ENCODE measurements at regions not wholly inside any gene's neighbourhood (a gene's known extent, or its start where the extent isn't known, plus 50 kb on each side); places are given as distances from the start of the nearest gene placed in this dataset.
"Not testable (repeated sequence)": the region's sequence is repeated elsewhere in the genome, so short reads cannot be mapped to it uniquely, and the experiment has no call there.

DNA sequence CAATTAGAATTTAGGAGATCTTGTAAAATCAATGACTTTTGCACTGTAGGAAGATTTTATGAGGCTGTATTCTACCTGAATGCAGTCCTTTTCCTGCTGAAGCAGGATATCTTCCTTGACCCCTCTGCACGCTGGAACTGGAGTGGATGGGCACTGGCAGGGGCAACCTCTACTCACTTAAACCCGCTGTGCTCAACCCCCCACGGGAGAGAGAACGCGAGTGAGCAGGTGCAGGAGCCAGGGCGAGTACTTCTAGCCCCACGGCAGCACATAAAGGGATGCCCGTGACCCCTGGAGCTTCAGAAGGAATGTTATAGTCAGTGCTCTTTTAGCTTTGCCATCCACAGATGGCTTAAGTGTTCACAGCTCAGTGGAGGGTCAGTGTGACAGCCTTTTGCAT lies 1144.8 kb downstream of the EPHA7 start:
- no peak for DNase-seq (ENCODE audit: low spot score)

DNA sequence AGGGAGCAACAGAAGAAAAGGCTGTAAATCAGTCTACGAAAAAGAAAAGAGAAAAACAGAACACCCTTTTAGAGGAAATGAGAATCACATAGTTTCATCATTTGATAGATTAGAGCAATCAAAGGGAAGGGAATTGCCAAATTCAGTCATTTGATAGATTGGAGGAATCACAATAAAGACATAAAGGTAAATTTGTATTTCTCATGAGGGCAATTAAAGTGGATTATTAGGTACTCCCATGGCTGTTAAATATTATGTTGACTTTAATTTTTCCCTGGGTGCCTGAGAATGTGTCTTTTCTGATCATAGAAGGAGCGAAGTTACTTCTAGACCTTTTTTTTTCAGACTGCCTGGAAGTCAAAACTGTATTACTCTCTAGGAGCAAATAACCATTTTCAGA lies 1145.7 kb downstream of the EPHA7 start:
- DNase-seq (ENCODE audit: low spot score) = no peak

DNA sequence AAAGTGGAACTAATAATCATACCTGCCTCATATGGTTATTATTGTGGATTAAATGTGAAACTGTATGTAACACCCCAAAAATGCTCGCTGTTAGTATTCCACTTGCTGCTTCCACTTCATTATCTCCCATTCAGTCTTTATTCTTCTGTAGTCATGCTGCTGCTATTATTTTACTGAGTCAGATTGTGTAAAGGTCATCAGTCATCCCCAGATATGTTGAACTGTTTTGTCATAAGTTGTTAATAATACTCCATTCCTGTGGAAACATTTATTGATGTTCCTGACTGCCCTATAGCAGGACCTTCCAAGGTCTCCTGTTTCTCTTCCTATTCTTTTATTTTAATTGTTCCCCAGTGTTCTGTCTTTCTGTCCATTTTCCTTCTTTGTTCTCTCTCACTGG lies 1148.3 kb downstream of the EPHA7 start:
- no peak for DNase-seq (ENCODE audit: low spot score)

DNA sequence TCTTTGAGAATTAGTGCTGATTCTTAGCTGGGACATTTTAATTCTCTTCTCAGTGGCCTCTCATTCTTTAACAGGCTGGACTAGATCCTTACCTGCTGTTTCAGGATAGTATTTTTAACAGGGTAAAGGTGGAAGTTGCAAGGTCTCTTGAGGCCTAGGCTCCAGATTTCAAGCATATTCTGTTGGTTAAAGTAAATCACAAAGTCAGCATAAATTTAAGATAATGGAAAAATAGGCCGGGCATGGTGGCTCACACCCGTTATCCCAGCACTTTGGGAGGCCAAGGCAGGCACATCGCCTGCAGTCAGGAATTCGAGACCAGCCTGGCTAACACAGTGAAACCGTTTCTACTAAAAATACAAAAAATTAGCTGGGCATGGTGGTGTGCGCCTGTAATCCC lies 1149.0 kb downstream of the EPHA7 start:
- DNase-seq (ENCODE audit: low spot score) = no peak

DNA sequence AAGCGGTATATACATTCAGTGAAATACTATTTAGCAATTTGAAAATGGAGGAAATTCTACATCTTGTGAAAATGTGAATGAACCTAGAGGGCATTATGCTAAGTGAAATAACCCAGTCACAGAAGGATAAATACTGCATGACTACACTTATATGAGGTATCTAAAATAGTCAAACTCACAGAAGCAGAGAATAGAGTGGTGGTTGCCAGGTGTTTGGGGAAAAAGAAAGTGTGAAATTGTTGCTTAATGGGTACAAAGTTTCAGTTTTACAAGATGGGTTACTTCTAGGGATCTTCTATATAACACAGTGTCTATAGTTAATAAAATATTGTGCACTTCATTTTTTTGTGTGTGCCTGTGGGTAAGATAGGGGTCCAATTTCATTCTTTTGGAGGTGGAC lies 1152.0 kb downstream of the EPHA7 start:
- no peak for DNase-seq (ENCODE audit: low spot score)

DNA sequence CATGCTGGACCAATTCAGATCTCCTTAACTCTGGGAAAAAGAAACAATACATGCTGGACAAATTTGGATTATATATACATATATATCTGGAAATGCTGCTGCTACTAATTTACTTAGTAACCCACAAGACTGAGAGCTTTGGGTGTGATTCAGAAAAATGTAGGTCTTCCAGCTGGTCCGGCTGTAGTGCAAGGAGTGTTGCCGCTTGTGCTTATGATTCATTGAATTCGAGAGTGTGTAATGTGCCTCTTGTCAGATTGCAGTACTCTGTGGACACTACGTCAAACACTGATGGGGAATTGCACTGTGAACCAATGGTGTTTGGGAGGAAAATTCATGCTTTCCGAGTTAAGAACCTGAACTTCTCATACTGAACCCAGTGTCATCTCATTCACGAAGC lies 1155.5 kb downstream of the EPHA7 start:
- no peak for DNase-seq (ENCODE audit: low spot score)

DNA sequence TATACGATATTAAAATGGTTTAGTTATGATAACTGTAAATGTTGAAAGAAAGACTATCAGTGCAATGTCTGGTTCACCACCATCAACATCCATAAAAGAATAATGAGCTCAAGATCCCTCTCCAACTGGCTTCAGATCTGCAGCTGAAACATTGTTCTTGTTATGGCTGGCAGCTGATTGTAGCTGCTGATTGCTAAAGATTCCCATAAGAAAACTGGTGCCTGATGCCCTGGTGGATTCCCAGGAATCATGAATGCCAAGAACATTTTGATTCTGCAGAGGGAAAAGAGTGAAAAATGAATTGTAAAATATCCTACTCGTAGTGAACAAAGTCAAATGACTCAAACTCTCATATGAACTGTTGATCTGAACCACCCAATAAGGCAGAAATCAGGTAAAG lies 1160.2 kb downstream of the EPHA7 start:
- no peak for DNase-seq (ENCODE audit: low spot score)

DNA sequence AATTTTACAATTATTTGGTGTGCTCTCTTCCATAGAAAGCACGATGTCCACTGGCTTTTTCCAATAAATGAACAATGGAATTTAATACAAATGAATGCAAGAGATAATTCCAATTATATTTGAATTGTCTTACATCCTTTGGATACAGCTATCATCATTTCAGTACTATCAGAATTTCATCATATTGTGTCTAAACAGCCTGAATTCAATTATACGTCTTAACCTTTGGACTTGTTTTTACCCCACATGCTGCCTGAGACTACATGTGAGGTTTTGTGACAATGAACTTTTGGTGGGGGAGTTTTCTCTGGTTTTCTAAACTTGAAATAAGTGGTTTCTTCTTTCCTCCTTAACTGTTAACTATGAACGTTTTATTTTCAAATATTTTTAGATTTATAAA lies 1176.0 kb downstream of the EPHA7 start:
- no peak for DNase-seq (ENCODE audit: low spot score)

DNA sequence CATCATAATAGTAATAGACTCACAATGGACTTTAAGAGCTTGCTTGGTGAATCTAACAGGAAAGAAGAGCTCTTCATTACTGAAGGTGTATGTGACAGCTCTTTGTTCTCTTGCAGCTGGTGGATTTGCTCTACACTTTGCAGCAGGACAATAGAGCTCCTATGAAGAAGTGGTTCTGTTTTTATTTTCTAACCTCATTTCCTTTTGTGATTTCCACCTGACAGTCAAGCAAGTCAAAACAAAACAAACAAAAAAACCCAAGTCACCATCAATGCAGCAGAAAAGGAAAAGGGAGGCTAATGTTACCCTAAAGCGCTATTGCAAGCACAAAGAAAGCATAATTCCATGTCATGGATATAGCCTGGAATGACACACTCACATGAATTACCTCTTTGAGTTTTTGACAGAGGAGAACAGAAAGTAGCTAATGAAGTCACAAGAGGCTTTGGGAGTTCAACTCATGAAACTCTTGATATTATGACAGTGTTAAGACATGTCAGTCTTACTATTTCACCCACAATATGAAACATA lies 1188.1 kb downstream of the EPHA7 start:
- no peak for DNase-seq (ENCODE audit: low spot score)

DNA sequence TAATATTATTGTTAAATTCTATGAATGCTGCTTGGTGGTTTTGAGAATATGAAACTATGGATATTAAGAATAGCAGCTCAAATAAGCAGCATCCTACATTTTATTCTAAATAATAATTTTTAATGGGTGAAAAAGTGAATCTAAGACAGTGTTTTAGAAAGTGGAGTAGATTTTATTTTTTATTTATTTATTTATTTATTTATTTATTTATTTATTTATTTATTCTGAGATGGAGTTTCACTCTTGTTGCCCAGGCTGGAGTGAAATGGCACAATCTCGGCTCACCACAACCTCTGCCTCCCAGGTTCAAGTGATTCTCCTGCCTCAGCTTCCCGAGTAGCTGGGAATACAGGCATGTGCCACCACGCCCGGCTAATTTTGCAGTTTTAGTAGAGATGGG lies 1199.4 kb downstream of the EPHA7 start:
- DNase-seq (ENCODE audit: low spot score) = not testable (repeated sequence)

DNA sequence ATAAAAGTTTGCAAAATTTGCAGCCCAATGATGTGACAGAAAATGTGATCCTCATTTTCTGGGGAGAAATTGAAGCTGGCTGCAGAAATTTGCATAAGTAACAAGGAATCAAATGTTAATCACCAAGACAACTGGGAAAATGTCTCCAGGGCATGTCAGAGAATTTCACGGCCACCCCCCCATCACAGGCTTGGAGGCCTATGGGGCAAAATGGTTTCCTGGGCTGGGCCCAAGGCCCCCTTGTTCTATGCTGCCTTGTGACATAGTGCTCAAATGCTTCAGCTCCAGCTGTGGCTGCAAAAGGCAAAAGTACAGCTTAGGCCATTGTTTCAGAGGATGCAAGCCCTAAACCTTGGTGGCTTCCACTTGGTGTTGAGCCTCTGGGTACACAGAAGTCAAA lies 1202.6 kb downstream of the EPHA7 start:
- no peak for DNase-seq (ENCODE audit: low spot score)

DNA sequence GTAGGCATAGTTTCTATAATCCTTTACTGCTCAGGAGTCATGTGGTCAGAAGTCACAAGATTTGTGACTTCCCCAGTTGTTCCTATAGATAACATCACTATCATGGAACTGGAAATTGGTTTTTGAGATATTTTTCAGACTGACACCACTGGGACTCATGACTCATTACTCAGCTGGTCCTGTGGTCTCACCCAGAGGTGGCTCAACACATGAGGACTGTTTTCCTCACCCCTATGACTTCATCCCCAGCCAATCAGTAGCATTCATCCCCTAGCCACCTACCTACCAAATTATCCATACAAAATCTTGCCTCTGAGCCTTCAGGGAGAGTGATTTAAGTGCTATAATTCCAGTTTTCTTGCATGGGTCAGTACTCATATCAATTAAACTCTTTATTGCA lies 1217.7 kb downstream of the EPHA7 start:
- no peak for DNase-seq (ENCODE audit: low spot score)

DNA sequence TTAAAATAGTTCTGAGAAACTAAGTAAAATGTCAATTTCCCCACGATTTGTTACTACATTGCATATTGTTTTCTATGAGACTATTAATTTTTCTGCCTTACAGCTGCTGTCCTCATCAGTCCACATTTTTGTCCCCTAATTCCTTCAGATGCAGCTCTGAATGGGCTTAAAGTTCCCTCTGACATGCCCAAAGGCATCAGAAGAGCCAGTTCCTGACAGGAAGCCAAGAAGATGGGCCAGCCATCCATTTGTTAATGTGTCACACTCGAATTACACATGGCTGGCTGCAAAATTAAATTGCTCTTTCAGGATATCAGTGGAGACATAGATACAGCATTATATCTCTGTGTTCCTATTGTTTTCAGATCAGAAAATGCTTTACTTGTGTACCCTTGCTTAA lies 1223.0 kb downstream of the EPHA7 start:
- DNase-seq (ENCODE audit: low spot score) = no peak

DNA sequence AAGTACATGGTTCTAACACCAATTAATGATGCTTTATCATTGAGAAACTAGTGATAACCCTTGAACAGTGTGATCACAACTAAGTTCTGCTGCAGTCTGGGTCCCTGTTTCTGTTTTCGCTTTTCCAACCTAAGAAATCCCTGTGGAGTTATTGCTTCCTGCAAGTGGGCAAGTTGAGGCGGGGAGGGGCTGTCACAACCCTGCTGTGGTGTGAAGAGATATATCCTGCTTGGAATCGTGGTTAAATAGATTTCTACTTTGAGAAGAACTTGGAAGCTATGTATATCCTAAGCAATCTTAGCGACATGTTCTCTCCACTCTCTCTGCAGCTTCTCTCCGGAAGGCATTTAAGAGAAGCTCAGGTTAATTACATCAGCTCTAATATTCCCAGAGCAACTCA lies 1223.6 kb downstream of the EPHA7 start:
- no peak for DNase-seq (ENCODE audit: low spot score)

DNA sequence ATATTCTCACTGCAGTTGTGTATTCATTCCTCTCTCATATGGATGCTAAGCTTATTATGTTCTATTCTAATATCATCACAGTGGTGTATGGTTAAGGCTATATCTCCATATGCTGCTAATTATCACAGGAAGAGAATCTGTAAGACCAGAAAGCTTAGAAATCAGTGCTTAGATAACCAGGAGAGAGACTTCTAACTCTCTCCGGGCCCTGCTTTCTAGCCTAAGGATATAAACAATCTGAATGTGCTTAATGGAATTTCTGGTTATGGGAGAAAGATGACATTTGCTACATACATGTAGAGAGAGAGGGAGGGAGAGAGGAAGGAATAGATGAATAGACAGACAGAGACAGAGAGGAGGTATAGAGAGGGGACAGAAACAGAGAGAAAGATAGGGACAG lies 1231.3 kb downstream of the EPHA7 start:
- no peak for DNase-seq (ENCODE audit: low spot score)

DNA sequence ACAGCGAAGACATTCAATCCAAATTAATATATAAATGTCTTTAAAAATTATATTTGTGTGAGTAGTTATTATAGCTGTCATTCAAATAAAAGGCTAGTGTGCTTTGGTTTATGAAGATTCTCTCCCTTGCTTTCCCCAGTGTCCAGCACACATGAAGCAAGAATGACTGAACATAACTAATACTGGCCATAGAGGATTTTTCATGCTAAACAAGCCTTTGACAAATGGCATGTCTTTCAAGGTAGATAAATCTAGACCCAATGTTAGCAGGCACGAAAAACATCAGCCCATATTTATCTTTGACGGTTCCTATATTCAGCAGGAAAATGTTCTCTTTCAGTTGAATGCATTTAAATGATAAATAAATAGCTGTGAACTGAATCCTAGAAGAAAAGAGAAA lies 1234.4 kb downstream of the EPHA7 start:
- no peak for DNase-seq (ENCODE audit: low spot score)

DNA sequence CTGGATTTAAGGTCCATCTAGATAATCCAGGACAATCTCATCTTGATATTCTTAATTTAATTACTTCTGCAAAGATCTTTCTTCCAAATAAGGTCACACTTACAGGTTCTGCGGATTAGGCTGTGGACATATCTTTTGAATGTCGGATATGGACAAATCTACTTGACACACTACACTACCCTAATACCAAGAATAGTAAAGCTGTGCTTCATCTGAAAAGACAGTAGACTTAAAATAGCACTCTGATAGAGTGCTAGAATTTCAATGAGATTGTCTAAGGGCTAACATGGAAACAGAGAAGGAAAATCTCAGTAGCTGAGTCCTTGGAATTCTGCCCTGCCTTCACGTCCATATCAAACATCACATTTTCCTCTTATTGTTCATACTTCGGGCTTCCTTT lies 1238.0 kb downstream of the EPHA7 start:
- no peak for DNase-seq (ENCODE audit: low spot score)

DNA sequence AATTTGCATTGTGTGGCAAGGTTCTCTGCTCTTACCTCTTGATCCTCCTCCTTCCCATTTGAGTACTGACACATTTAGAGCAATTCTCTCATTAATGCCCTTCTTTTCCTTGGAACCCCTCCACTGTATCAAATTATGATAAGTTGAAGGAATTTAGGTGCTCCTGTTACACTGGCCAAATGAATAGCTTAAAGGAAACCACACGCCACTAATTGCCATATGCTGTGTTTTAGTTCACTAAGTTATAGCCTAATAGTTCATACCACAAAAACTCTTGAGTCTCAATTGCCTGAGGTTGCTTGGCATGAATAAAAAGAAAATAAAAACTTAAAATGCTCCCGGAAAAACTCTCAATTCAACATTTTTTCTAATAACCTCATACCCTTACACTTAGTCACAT lies 1239.3 kb downstream of the EPHA7 start:
- DNase-seq (ENCODE audit: low spot score) = no peak

DNA sequence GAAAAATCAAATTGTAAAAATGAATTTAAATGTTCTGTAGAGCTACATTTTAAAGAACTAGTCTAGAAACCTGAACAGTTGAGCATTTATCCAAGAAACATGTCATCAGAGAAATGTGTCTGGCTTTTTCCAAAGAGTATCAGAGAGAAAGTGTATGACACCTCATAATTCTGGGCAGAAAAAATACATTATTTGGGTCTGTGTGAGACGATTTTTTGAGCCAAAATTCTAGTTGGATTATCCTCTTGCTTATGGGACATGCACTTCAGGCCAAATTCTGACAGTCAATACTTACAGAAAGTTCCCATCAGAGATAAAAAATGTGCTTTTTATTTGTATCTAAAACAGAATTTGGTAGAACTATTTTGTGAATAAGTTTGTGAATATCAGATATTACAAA lies 1242.7 kb downstream of the EPHA7 start:
- DNase-seq (ENCODE audit: low spot score) = no peak

DNA sequence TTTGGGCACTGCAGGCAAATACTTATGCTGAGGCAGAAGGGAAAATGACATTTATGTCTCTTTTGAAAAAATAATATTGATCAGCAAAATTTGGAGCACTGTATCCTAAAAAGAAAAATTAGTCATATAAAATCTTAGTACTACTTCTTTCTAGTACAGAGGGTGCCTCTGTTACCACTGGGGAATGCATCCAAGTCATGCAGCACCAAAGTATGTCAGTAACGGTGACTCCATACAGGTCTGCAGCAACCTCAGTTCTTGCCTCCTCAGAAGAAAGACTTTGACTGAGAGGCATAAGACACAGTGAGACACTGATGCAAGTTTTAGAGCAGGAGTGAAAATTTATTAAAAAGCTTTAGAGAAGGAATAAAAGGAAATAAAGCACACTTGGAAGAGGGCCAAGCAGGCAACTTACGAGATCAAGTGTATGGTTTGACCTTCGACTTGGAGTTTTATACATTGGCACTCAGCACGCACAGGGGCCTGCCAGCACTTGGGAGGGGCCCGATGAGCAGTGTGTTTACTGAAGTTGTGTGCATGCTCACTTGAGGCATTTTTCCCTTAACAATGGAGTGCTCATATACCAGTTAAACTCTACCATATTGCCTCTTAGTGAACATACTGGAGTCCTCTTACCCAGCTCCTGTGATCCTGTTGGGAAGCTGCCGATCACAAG lies 1244.8 kb downstream of the EPHA7 start:
- no peak for DNase-seq (ENCODE audit: low spot score)

DNA sequence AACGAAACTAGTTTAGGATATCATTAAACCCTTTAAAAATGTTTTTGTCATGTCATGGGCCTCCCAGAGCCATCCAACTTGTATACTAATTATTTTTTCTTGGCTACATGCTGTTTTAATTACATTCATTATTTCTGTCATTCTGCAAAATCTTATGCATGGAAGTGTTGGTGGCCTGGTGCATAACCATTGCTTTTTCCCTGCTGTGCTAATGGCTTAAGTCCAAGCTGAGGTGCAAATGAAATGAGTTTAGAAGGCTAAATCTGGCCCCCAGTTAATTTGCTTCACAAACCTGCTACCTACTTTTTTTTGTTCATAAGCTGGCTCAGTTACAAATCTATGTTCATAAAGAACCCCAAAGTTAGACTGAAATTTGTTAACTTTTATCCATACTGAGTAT lies 1249.9 kb downstream of the EPHA7 start:
- DNase-seq (ENCODE audit: low spot score) = no peak

DNA sequence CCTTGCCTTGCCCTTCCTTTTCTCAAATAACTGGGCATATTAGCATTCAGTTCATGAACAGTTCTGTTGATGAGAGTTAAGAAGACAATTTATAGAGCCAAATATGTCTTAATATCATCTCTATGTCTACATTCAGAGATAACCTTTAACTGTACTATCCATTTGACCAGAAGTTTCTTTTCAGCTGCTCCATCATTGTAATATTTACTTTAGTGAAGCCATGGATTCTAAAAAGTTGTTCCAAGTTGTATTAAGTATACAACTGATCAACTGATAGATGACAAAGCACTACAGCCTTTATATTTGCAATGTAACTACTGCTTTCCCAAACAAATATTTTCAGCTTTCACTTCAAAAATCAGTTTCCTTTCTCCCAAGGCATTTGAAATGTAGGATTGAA lies 1252.7 kb downstream of the EPHA7 start:
- DNase-seq (ENCODE audit: low spot score) = no peak

DNA sequence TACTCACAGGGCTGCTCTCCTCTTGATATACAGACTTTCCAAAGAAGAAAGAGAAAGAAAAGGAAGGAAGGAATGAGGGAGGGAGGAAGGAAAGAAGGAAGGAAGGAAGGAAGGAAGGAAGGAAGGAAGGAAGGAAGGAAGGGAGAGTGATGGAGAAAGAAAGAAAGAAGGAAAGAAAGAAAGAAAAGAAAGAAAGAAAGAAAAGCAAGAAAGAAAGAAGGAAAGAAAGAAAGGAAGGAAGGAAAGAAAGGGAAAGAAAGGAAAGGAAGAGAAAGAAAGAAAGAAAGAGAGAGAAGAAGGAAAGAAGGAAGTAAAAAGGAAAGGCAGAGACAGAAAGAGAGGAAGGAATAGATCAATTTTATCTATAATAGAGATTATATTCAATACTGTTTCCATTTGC lies 1257.4 kb downstream of the EPHA7 start:
- DNase-seq (ENCODE audit: low spot score) = no peak

DNA sequence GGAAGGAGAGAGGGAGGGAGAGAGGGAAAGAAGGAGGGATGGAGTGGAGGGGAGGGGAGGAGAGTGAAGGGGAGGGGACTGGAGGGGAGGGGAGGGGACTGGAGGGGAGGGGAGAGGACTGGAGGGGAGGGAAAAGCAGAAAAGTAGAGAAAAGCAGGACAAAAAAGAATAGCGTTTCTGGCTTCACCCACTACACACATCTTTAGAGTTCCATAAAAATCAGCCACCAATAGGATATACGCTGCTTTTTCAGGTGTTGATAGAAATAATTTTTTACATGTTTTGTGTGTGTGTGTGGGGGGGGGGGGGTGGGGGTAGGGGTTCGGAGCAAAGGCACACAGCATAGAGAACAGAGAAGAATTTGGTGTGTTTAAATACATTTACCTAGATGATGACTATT lies 1259.1 kb downstream of the EPHA7 start:
- no peak for DNase-seq (ENCODE audit: low spot score)
